HFF-Myc (cell line): ENCODE measurements at regions not wholly inside any gene's neighbourhood (a gene's known extent, or its start where the extent isn't known, plus 50 kb on each side); places are given as distances from the start of the nearest gene placed in this dataset.

Experiments
- DNase-seq: peaks from one replicate; pipeline ENCODE4 v3.0.0-alpha.2; 2011; ENCODE audit warnings: low read depth; ENCODE audit errors: extremely low read depth
- H3K4me3 ChIP-seq: replicated peaks from 2 replicates; pipeline ENCODE4 v1.5.1; 2011; ENCODE audit warnings: low read depth, mild to moderate bottlenecking, control low read depth, low read length
- TF ChIP-seq, protein P1 (sequence below): IDR thresholded peaks from 2 replicates; pipeline ENCODE4 v1.5.1; 2012; ENCODE audit warnings: mild to moderate bottlenecking, low read depth, low read length, control low read depth; ENCODE audit errors: missing control alignments

- no peak for DNase-seq
- TF ChIP-seq, protein P1, sequence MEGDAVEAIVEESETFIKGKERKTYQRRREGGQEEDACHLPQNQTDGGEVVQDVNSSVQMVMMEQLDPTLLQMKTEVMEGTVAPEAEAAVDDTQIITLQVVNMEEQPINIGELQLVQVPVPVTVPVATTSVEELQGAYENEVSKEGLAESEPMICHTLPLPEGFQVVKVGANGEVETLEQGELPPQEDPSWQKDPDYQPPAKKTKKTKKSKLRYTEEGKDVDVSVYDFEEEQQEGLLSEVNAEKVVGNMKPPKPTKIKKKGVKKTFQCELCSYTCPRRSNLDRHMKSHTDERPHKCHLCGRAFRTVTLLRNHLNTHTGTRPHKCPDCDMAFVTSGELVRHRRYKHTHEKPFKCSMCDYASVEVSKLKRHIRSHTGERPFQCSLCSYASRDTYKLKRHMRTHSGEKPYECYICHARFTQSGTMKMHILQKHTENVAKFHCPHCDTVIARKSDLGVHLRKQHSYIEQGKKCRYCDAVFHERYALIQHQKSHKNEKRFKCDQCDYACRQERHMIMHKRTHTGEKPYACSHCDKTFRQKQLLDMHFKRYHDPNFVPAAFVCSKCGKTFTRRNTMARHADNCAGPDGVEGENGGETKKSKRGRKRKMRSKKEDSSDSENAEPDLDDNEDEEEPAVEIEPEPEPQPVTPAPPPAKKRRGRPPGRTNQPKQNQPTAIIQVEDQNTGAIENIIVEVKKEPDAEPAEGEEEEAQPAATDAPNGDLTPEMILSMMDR: peak; percentile 38
- no peak overlapping the region for H3K4me3 ChIP-seq
These were observed 143.7 kb upstream of the COX10 start for GRCh38 chr17:13925579-13925978.

- peak; percentile 59 for DNase-seq
- TF ChIP-seq, protein P1: no peak
- no peak overlapping the region for H3K4me3 ChIP-seq
These were observed 138.2 kb upstream of the COX10 start for GRCh38 chr17:13931111-13931526.

DNA sequence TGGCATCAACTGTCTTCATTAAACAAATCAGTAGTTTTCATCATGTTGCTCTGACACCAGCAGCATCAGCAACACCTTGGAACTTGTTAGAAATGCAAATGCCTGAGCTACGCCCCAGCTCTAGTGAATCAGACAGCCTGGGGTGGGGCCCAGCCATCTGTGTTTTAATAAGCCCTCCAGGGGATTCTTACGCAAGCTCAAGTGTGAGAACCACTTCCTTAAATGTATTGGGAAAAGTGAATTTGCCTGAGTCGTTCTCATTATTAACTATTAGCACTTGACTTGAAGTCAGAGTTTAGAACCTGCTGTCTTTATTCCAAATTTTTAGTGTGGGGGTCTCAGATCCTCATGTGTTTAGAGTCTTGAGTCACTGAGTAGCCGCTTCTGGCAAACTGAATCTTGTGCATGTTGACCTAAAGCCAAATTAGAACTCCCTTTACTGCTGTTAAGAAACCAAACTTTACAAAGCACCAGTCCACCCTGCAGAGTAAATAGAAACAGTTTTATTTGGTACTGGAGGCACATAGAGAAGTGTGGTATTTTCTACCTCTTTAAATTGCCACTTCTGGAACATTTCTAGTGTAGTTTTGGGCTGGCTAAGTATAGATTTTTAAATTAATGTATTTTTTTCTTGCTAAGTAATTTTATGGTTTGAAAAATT, 137.4 kb upstream of the COX10 start:
- no peak for DNase-seq
- no peak overlapping the region for H3K4me3 ChIP-seq
- TF ChIP-seq, protein P1: no peak

- DNase-seq: no peak
- TF ChIP-seq, protein P1: no peak
- H3K4me3 ChIP-seq: no peak overlapping the region
These were observed 135.6 kb upstream of the COX10 start for GRCh38 chr17:13933441-13934276.

DNA sequence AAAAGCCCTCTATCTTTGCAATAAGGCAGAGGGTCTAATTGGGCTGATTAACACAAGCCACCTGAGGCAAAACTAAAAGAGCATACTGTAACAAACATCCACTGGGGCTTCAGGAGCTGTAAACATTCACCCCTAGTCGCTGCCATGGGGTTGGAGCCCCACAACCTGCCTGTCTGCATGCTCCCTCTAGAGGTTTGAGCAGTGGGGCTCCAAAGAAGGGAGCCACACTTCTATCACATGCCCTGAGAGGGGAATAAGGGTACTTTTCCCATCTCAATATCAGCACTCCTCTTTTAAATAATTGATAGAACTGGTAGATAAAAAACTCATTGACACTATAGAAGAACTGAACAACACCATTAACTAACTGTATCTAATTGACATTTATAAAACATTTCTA, 130.1 kb upstream of the COX10 start:
- DNase-seq: no peak
- TF ChIP-seq, protein P1: peak; percentile 12
- H3K4me3 ChIP-seq: no peak overlapping the region

DNA sequence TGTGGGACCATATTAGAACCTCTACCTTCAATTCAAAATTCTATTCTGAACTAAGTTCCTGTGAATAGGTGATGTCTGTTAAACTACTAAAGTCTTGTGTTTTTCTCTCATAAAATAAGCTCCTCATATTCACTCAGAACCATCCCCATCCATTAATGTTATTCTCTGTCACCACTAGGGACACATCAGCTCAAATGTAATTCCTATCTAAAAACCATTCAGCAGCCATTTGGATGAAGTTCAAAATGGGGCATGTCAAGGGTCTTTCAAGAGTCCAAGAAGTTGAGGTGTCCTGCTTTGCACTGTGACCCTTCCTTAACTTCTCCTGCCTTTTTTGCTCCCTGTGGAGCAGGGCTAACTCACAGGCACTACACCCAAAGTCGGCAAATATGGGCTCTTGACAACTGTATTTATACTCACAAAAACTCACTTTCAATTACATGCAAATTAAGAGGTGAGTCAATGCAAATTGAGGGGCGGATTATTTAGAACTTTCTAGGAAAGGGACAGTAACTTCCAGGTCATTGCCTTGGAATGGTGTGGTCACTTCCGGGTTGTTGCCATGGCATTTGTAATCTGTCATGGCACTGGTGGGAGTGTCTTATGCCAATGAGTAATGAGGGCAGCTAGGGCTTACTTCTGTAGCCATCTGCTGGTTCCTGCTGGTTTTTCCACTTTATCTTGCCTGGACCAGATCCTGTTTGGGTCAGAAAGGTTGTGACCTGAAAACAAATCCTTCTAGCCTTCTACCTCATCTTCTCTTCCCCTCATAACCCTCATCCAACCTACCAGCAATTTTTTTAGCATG, 128.2 kb upstream of the COX10 start:
- TF ChIP-seq, protein P1: no peak
- H3K4me3 ChIP-seq: no peak overlapping the region
- DNase-seq: no peak
